GM23338 (cell line): ENCODE measurements at regions not wholly inside any gene's neighbourhood (a gene's known extent, or its start where the extent isn't known, plus 50 kb on each side); places are given as distances from the start of the nearest gene placed in this dataset.

Experiments used
- ATAC-seq: fragments of 200-7000 bp; cut with Tn5 transposase; 3 replicates; pipeline ENCODE4 v1.9.1; 2020
- DNase-seq: peaks from one replicate; pipeline ENCODE4 v3.0.0-alpha.2; 2015; ENCODE audit warnings: low spot score
- H2AFZ ChIP-seq: fragments of 200-600 bp; sonication (generic); 2 replicates; pipeline ENCODE4 v1.8.0; 2016; ENCODE audit warnings: antibody characterized with exemption, mild to moderate bottlenecking, moderate library complexity
- H3F3A ChIP-seq: fragments of 200-600 bp; sonication (generic); replicated peaks from 2 replicates; pipeline ENCODE4 v1.8.0; 2017; ENCODE audit warnings: antibody characterized with exemption, mixed run types, low read depth
- H3K27ac ChIP-seq: fragments of 200-600 bp; sonication (generic); 2 replicates; pipeline ENCODE4 v1.6.1; 2016; ENCODE audit warnings: low read depth
- H3K27me3 ChIP-seq: fragments of 200-600 bp; sonication (generic); 2 replicates; pipeline ENCODE4 v1.8.0; 2016; ENCODE audit warnings: mild to moderate bottlenecking, mixed run types, moderate library complexity; ENCODE audit not compliant: insufficient read depth
- H3K36me3 ChIP-seq: fragments of 200-600 bp; sonication (generic); 2 replicates; pipeline ENCODE4 v1.8.0; 2016; ENCODE audit warnings: mild to moderate bottlenecking; ENCODE audit not compliant: insufficient read depth
- H3K4me1 ChIP-seq: fragments of 200-600 bp; sonication (generic); 2 replicates; pipeline ENCODE4 v1.8.0; 2016; ENCODE audit warnings: mild to moderate bottlenecking, moderate library complexity; ENCODE audit not compliant: insufficient read depth
- H3K4me2 ChIP-seq: fragments of 200-600 bp; sonication (generic); 2 replicates; pipeline ENCODE4 v1.7.1; 2017; ENCODE audit warnings: mixed run types
- H3K4me3 ChIP-seq: fragments of 200-600 bp; sonication (generic); 2 replicates; pipeline ENCODE4 v1.6.1; 2016; ENCODE audit warnings: mixed run types
- H3K79me2 ChIP-seq: fragments of 200-600 bp; sonication (generic); replicated peaks from 2 replicates; pipeline ENCODE4 v1.8.0; 2017; ENCODE audit warnings: mild to moderate bottlenecking; ENCODE audit not compliant: insufficient read depth
- H3K9me2 ChIP-seq: fragments of 200-600 bp; sonication (generic); 2 replicates; pipeline ENCODE4 v1.8.0; 2017; ENCODE audit not compliant: insufficient read depth
- H4K20me1 ChIP-seq: fragments of 200-600 bp; sonication (generic); replicated peaks from 2 replicates; pipeline ENCODE4 v1.8.0; 2017; ENCODE audit warnings: mild to moderate bottlenecking; ENCODE audit not compliant: insufficient read depth
- H3K27ac Mint-ChIP-seq: 2 replicates; pipeline ENCODE4 v1.8.0; 2020; ENCODE audit warnings: inconsistent platforms, mild to moderate bottlenecking, moderate library complexity, mixed read lengths
- H3K27me3 Mint-ChIP-seq: 3 replicates; pipeline ENCODE4 v1.8.0; 2022; ENCODE audit warnings: low read depth, mild to moderate bottlenecking, moderate library complexity, mixed read lengths, inconsistent platforms; ENCODE audit not compliant: insufficient read depth, poor library complexity
- H3K36me3 Mint-ChIP-seq: 3 replicates; pipeline ENCODE4 v1.8.0; 2021; ENCODE audit warnings: low read depth, mild to moderate bottlenecking, inconsistent platforms, moderate library complexity, mixed read lengths
- H3K4me1 Mint-ChIP-seq: 3 replicates; pipeline ENCODE4 v1.8.0; 2020; ENCODE audit warnings: mild to moderate bottlenecking, inconsistent platforms, mixed read lengths
- H3K4me3 Mint-ChIP-seq: 3 replicates; pipeline ENCODE4 v1.8.0; 2021; ENCODE audit warnings: moderate library complexity, mild to moderate bottlenecking, inconsistent platforms, mixed read lengths
- H3K9me3 Mint-ChIP-seq: 3 replicates; pipeline ENCODE4 v1.8.0; 2020; ENCODE audit warnings: moderate library complexity, mild to moderate bottlenecking, inconsistent platforms, mixed read lengths
- NANOG ChIP-seq: IDR thresholded peaks from 2 replicates; pipeline ENCODE4 v1.6.1; 2016; ENCODE audit warnings: antibody characterized with exemption, borderline replicate concordance
- REST ChIP-seq: IDR thresholded peaks from one replicate; pipeline ENCODE4 v1.6.1; 2018; ENCODE audit warnings: antibody characterized with exemption; ENCODE audit not compliant: unreplicated experiment
- STAT1 ChIP-seq: IDR thresholded peaks from one replicate; pipeline ENCODE4 v1.6.1; 2016; ENCODE audit warnings: antibody characterized with exemption; ENCODE audit not compliant: unreplicated experiment
- ZNF114 ChIP-seq: fragments of 250-450 bp; sonication (Bioruptor Pico); IDR thresholded peaks from 2 replicates; pipeline ENCODE4 v1.5.0; 2020; ENCODE audit warnings: mild to moderate bottlenecking, moderate library complexity
- TF ChIP-seq, protein P1 (sequence below), 2 experiments: fragments of 200-600 bp in 1 of 2; sonication (generic) in 1 of 2; conservative IDR thresholded peaks; 2 replicates each; pipeline versions ENCODE4 v1.5.1 to v1.6.1; 2016 to 2017; ENCODE audit warnings: antibody characterized with exemption in 2 of 2, low read depth in 2 of 2, mild to moderate bottlenecking in 2 of 2, moderate library complexity in 1 of 2
- TF ChIP-seq, protein P2 (sequence below): IDR thresholded peaks from 2 replicates; pipeline ENCODE4 v1.6.1; 2016; ENCODE audit warnings: antibody characterized with exemption
- TF ChIP-seq, protein P3 (sequence below): fragments of 250-450 bp; sonication (Bioruptor Pico); IDR thresholded peaks from 2 replicates; pipeline ENCODE4 v1.5.0; 2020; ENCODE audit warnings: mild to moderate bottlenecking, moderate library complexity

DNA sequence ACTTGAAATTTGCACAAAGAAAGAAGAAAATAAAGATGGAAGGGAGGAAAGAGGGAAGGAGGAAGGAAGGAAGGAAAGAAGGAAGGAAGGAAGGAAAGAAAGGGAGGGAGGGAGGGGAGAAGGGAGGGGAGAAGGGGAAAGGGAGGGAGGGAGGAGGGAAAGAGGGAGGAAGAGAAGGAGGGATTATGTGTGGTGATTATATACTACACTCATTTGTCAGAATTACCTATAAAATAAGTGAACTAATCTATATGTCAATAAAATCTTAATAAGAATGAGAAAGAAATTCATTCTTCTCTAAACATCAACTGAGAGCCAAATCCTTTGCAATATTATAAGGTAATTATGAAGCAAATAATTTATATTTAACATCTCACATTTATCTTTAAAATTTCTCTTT lies 77.9 kb upstream of the TFAP2D start:
- Histone ChIP-seq H3F3A (no peaks in the 10 kb centered on the region), H3K4me3 (no peak overlapping the region), H3K79me2 (no peaks in the 10 kb centered on the region), H3K36me3 (no peaks in the 10 kb centered on the region), H4K20me1 (no peaks in the 10 kb centered on the region), H3K4me1 (0 out of 2 replicates have a peak, but pooled peaks cover 4% of the 10 kb centered on the region), H3K4me2 (no peak overlapping the region), H3K27ac (no peak overlapping the region), H3K9me2 (no peaks in the 10 kb centered on the region), H3K27me3 (no peaks in the 10 kb centered on the region), H2AFZ (no peak overlapping the region)
- no peak overlapping the region for H3K27ac Mint-ChIP-seq
- TF ChIP-seq, protein P1, sequence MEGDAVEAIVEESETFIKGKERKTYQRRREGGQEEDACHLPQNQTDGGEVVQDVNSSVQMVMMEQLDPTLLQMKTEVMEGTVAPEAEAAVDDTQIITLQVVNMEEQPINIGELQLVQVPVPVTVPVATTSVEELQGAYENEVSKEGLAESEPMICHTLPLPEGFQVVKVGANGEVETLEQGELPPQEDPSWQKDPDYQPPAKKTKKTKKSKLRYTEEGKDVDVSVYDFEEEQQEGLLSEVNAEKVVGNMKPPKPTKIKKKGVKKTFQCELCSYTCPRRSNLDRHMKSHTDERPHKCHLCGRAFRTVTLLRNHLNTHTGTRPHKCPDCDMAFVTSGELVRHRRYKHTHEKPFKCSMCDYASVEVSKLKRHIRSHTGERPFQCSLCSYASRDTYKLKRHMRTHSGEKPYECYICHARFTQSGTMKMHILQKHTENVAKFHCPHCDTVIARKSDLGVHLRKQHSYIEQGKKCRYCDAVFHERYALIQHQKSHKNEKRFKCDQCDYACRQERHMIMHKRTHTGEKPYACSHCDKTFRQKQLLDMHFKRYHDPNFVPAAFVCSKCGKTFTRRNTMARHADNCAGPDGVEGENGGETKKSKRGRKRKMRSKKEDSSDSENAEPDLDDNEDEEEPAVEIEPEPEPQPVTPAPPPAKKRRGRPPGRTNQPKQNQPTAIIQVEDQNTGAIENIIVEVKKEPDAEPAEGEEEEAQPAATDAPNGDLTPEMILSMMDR (conservative IDR thresholded peaks at IDR 0.05; ENCODE audit: low read depth in 2 of 2) = no peak
- TF ChIP-seq ZNF114 = no peak
- TF ChIP-seq, protein P2, sequence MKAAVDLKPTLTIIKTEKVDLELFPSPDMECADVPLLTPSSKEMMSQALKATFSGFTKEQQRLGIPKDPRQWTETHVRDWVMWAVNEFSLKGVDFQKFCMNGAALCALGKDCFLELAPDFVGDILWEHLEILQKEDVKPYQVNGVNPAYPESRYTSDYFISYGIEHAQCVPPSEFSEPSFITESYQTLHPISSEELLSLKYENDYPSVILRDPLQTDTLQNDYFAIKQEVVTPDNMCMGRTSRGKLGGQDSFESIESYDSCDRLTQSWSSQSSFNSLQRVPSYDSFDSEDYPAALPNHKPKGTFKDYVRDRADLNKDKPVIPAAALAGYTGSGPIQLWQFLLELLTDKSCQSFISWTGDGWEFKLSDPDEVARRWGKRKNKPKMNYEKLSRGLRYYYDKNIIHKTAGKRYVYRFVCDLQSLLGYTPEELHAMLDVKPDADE = no peak
- TF ChIP-seq, protein P3, sequence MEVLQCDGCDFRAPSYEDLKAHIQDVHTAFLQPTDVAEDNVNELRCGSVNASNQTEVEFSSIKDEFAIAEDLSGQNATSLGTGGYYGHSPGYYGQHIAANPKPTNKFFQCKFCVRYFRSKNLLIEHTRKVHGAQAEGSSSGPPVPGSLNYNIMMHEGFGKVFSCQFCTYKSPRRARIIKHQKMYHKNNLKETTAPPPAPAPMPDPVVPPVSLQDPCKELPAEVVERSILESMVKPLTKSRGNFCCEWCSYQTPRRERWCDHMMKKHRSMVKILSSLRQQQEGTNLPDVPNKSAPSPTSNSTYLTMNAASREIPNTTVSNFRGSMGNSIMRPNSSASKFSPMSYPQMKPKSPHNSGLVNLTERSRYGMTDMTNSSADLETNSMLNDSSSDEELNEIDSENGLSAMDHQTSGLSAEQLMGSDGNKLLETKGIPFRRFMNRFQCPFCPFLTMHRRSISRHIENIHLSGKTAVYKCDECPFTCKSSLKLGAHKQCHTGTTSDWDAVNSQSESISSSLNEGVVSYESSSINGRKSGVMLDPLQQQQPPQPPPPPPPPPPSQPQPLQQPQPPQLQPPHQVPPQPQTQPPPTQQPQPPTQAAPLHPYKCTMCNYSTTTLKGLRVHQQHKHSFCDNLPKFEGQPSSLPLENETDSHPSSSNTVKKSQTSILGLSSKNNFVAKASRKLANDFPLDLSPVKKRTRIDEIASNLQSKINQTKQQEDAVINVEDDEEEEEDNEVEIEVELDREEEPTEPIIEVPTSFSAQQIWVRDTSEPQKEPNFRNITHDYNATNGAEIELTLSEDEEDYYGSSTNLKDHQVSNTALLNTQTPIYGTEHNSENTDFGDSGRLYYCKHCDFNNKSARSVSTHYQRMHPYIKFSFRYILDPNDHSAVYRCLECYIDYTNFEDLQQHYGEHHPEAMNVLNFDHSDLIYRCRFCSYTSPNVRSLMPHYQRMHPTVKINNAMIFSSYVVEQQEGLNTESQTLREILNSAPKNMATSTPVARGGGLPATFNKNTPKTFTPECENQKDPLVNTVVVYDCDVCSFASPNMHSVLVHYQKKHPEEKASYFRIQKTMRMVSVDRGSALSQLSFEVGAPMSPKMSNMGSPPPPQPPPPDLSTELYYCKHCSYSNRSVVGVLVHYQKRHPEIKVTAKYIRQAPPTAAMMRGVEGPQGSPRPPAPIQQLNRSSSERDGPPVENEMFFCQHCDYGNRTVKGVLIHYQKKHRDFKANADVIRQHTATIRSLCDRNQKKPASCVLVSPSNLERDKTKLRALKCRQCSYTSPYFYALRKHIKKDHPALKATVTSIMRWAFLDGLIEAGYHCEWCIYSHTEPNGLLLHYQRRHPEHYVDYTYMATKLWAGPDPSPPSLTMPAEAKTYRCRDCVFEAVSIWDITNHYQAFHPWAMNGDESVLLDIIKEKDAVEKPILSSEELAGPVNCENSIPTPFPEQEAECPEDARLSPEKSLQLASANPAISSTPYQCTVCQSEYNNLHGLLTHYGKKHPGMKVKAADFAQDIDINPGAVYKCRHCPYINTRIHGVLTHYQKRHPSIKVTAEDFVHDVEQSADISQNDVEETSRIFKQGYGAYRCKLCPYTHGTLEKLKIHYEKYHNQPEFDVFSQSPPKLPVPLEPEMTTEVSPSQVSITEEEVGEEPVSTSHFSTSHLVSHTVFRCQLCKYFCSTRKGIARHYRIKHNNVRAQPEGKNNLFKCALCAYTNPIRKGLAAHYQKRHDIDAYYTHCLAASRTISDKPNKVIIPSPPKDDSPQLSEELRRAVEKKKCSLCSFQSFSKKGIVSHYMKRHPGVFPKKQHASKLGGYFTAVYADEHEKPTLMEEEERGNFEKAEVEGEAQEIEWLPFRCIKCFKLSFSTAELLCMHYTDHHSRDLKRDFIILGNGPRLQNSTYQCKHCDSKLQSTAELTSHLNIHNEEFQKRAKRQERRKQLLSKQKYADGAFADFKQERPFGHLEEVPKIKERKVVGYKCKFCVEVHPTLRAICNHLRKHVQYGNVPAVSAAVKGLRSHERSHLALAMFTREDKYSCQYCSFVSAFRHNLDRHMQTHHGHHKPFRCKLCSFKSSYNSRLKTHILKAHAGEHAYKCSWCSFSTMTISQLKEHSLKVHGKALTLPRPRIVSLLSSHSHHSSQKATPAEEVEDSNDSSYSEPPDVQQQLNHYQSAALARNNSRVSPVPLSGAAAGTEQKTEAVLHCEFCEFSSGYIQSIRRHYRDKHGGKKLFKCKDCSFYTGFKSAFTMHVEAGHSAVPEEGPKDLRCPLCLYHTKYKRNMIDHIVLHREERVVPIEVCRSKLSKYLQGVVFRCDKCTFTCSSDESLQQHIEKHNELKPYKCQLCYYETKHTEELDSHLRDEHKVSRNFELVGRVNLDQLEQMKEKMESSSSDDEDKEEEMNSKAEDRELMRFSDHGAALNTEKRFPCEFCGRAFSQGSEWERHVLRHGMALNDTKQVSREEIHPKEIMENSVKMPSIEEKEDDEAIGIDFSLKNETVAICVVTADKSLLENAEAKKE (CRISPR knock-in tag) = no peak
- TF ChIP-seq REST = no peak
- no peak for TF ChIP-seq STAT1
- TF ChIP-seq NANOG = no peak
- peaks cover 3% of the 10 kb centered on the region; the same call in 1 of the 3 replicates for H3K9me3 Mint-ChIP-seq
- no peaks in the 10 kb centered on the region for H3K4me1 Mint-ChIP-seq
- ATAC-seq (no peak), DNase-seq (no peak)
- H3K36me3 Mint-ChIP-seq = no peaks in the 10 kb centered on the region
- no peaks in the 10 kb centered on the region for H3K27me3 Mint-ChIP-seq
- H3K4me3 Mint-ChIP-seq = no peak overlapping the region
